OCI-M2 (cell line): ENCODE measurements at regions not wholly inside any gene's neighbourhood (a gene's known extent, or its start where the extent isn't known, plus 50 kb on each side); places are given as distances from the start of the nearest gene placed in this dataset.
"Not testable (repeated sequence)": the region's sequence is repeated elsewhere in the genome, so short reads cannot be mapped to it uniquely, and the experiment has no call there.

Source experiments
- DNase-seq: peaks from one replicate; lab custom pipeline; 2025; ENCODE audit not compliant: unreplicated experiment; lab: John Stamatoyannopoulos, UW

DNA sequence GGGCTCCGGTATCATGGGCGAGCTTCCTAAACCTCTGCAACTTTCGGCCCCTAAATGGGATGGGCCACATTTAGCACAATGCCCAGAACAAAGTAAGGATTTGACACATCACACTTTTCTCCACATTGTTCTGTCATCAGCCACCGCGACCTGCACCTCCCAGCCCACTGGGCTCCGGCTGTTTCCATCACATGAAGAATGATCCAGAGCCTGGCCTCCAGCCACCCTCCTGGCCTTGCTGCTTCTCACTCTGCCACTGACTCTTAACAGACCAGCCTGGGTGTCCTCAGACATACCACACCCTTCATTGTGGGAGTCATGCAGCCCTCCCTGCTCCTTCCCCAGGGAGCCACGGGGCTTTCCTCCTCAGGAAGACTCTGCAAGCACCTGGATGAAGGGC lies 113.7 kb downstream of the IGLL1 start:
- no peak for DNase-seq

DNA sequence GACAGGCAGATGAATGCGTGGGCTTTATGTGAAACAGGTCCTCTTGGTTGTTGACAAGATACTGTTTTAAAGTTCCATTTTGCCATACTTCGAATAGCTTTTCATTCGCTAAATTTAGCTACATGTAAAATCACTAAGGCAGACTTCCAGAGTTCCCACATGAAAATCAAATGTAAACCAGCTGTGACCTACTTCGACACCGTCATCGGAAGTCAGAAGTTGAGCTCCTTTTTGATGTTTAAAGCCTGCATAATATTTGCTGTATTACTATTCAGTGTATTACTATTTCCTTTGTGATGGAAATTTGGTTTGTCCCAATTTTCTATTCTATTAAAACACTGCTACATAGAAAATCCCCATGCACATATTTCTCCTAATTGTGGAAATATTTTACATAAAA lies 115.3 kb downstream of the IGLL1 start:
- DNase-seq: not testable (repeated sequence)

- DNase-seq: not testable (repeated sequence)
Measured at GRCh38 chr22:23460517-23461031, 119.5 kb downstream of the IGLL1 start.

DNA sequence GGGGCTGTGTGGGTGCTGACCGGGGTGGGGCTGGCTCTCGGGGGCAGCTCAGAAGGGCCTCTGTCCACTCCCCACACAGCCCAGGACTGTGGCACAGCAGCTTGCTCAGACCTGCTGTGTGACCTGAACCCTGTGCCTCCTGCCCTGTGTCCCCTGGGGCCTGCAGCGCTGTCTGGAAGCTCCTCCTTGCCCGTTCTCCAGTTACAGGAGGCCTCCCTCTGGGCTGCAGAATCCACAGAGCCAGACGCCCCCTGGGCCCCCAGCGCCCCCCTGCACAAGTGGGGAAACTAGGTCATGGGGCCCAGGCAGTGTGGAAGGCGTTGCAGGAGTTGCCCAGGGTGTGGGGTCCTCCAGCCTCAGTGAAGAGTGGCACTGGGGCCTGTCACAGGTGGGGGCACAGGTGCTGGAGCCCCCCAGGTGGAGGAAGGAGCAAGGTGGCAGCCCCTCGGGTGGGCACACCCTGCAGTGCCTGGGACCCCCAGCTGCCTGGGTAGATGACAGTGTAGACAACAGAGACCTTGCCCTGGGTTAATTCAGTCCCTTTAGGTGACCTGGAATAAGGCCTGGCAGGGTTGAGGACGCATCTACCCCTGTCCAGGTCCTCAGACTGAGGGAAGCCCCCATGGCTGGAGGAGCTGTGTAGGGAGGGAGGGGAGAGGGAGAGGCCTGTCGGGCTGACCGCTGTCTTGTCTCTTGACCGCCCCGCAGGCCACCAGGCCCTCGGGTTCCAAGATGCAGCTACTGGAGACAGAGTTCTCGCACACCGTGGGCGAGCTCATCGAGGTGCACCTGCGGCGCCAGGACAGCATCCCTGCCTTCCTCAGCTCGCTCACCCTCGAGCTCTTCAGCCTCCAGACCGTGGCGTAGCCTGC lies 120.2 kb downstream of the IGLL1 start:
- not testable (repeated sequence) for DNase-seq

DNA sequence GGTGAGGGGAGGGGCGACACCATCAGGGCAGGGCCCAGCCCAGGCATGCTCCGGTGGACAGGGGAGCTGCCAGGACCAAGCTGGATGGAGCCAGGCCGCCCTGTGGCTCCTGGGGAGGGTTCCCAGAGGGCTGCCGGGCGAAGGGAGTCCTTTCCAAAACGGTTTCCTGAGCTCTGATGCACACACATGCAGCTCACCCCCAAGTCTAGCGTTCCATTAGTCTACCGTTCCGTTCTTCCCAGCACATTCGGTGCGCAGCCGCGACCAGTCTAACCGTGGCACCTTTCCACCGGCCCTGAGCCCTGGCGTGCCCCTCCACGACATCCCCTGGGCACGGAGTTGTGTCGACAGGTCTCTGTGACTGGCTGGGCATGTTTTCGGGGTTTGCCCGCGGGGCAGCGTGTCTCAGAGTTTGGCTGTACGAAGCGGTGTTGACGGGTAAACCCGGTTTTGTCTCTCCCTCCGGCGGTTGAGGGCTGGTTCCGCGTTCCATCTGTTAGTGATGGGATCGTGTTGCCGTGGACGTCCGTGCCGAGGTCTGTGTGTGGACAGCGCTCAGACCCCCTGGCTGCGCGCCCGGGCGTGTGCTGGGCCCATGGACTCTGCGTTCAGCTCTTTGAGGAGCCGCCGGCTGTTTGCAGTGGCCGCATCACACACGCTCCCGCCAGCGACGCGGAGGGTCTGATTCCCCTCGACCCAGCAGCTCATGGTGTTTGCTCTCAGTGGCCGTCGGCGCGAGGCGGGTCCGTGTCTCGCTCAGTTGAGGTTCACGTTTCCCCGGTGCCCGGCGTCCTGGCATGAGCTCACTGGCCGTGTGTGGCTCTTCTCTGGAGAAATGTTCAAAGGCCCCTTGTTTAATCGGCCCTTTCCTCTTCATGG lies 121.2 kb downstream of the IGLL1 start:
- no peak for DNase-seq

GRCh38 chr22:23457380-23457985 lies 122.6 kb downstream of the IGLL1 start:
- no peak for DNase-seq

DNA sequence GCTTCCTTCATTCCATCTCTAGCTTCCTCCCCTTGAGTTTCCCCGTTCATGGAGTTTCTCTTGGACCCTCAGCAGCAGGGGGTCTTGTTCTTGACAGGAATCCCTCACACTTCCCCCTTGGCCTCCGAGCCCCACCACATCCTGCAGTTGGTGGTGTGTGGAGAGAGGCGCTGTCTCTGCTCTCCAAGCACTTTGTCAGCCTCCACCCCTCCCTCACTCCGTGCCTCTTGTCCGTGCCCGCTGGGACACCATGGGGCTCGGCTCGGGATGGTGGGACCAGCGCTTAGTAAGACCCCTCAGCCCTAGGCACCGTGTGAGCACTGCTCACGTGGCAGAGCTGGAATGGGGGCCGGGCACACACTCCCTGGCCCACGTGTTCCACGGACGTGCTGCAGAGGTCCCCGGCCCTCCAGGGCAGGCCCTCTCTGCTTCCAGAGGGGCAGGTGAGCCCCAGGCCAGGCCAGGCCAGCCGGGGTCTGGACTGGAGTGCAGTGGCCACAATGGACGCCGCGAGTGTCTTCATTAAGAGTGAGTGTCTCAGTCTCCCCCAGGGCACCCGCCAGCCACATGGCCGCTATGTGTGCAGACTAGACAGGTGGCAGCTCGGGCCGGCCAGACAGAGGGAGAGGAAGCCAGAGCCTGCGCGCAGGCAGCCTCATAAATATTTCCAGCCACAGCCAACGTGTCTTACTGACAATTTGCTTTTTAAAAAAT lies 123.3 kb downstream of the IGLL1 start:
- not testable (repeated sequence) for DNase-seq

DNA sequence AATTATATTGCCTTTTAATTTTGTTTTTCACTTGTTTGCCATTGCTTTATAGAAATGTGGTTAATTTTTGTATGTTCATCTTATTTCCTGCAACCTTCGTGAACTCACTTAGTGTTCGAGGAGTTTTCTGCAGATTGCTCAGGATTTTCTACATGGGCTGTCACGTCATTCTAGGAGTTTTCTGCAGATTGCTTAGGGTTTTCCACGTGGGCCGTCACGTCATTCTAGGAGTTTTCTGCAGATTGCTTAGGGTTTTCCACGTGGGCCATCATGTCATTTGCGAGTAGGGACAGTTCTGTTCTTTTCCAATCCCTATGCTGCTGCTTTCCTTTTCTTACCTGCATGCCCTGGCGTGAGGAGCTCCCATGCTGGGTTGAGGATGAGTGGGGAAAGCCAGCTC lies 125.7 kb downstream of the IGLL1 start:
- DNase-seq: not testable (repeated sequence)

- DNase-seq: no peak
Measured at GRCh38 chr22:23453277-23453676, 126.8 kb downstream of the IGLL1 start.

DNA sequence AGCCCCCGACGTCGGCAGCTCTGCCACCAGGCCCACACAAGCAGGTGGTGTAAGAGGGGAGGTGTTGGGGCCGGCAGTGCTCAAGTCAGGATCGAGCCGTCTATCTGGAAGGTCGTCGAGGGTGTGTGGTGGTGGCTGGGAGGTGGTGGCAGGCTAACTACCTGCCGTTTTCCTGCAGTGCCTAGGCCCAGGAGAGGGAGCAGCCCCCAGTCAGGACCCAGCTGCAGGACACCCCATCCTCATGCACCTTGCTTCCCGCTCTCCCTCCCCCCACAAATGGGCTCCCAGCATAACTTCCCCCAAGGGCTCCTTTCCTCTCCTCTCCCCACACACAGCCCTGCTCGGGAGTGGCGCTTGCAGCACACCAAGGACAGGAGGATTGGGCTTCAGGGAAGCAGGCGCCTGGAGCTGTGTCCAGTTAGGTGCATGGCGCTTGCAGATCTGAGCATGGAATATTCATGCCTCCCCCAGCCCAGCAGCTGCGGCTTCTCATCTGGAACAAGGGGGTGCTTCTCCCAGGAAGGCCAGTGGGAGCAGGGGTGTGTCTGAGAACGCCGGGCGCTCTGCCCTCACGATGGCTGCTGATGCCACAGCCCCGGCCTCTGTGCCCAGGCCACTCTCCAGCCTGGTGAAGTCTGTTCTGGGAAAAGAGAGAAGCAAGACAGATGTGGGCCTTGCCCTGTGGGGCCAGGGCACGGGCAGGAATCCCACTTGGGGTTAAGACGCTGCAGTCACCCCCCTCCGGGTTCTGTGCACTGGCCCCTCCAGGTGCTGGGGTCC lies 127.7 kb downstream of the IGLL1 start:
- DNase-seq: no peak

DNA sequence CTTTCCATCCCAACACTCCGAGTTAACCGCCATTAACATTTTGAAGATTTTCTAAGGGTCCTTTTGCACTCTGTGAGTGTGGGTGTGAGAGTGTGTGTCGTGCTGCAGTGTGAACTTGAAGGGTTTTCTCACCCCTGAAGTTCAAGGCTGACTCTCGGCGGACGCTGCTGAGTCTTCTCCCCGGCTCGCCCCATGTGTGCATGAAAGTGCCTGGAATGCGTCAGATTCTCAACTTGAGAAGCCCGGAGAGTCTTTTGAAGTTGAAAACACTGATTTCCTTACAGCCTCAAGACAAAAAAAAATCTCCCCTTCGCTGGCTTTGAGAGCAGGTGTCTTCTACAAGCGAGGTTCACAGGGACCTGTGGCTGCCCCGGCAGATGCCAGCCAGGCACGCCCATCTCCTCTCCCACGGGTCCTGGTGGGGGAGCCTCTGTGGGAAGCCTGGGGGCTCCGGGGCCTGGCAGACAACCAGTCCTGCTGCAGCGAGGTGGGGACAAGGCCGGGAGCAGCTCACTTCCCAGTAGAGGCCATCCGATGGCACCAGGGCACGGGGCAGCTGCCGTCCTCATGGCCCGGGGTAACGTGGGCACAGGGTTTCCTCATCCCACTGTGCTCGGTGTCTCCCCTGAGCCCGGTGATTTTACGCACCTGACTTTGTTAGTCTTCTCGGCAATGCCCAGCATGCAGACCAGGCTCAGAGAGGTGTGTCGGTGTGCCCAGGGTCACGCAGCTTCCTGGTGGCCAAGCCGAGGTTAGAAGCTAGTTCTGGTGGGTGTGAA lies 128.4 kb downstream of the IGLL1 start:
- DNase-seq: not testable (repeated sequence)

GRCh38 chr22:23450821-23451220 lies 129.3 kb downstream of the IGLL1 start:
- not testable (repeated sequence) for DNase-seq

GRCh38 chr22:23450434-23450795 lies 129.7 kb downstream of the IGLL1 start:
- DNase-seq: no peak

DNA sequence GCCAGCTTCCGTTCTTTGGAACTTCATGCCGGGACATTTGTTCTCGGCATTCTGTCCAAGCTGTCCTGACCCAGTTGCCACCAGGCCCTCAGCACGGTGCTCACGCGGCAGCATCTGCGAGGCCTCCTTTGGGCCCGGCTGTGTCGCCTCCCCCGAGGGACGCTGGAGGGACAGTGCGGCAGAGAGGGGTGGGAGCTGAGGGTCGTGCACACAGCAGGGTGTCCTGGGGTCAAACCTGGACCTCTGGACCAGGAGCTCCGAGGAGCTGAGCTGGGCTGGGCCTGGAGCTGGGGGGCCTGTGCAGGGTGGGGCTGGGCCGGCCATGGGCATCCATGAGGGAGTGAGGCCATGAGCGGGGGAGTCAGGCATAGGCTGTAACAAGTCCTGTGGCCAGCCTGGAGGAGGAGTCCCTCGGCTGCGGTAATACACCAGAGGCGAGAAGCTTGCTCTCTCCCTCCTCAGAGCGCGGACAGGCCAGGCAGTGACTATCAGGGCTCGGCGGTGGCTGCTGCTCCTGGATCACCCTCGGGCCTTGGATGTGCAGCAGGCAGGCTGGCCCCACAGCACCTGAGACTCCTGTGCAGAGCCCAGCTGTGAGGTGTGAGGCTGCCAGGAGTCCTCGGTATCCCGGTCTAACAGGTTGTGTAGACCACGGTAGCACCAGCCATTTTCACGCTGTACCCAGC lies 130.2 kb downstream of the IGLL1 start:
- not testable (repeated sequence) for DNase-seq

DNA sequence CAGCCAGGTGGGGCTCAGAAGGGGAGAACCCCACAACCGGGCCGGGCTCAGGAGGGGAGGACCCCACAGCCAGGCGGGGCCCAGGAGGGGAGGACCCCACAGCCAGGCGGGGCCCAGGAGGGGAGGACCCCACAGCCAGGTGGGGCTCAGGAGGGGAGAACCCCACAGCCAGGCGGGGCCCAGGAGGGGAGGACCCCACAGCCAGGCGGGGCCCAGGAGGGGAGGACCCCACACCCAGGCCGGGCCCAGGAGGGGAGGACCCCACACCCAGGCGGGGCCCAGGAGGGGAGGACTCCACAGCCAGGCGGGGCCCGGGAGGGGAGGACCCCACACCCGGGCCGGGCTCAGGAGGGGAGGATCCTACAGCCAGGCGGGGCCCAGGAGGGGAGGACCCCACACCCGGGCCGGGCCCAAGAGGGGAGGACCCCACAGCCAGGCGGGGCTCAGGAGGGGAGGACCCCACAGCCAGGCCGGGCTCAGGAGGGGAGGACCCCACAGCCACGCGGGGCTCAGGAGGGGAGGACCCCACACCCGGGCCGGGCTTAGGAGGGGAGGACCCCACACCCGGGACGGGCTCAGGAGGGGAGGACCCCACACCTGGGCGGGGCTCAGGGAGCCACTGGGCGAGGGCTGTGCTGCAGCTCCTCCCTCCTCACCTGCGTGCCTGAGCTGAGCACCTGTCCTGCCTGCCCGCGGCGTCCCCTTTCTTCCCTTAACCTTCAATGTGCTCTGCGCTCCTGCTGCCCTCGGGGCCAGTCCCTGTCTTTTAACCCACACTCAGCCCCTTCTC lies 131.4 kb downstream of the IGLL1 start:
- DNase-seq: not testable (repeated sequence)

DNA sequence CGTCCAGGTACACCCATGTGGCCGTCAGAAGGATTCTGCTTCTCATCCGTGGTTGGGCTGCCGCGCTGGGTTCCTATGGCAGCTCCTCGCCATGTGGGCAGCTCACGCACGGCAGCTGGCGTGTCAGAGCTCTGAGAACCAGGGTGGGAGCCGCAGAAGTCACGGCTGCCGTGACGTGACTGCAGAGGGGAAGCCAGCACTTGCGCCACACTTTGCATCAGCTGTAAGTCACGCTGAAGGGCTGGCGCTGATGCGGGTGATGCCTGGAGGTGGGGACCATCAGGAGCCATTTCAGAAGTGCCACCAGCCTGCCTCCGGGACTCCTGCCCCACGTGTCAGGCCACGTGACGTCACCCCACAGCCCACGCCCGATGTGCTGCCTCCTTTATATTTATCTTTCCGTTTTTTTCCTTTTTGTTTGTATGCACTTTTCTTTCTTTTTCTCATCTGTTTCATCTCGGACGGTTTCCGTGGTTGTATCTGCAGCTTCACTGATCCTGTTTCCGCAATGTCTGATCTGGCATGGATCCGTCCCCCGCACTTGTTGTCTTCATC lies 133.2 kb downstream of the IGLL1 start:
- DNase-seq: no peak

DNA sequence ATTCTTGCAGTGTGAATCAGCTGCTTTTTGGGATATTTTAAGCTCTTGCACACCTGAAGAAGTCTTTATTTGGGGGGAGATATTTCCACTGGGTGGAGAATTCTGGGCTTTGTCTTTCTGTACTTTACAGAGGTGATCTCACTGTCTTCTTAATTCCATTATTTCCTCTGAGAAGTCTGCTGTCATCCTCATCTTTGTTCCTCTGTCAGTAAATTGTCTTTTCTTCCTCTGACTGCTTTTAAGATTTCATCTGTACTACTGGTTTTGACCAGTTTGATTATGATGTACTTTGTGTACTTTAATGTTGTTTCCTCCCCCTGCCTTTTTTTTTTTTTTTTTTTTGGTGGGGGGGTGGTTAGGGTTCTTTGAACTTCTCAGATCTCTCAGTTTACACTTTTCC lies 133.9 kb downstream of the IGLL1 start:
- not testable (repeated sequence) for DNase-seq
